Caco-2 (cell line): ENCODE measurements at regions not wholly inside any gene's neighbourhood (a gene's known extent, or its start where the extent isn't known, plus 50 kb on each side); places are given as distances from the start of the nearest gene placed in this dataset.
"Not testable (repeated sequence)": the region's sequence is repeated elsewhere in the genome, so short reads cannot be mapped to it uniquely, and the experiment has no call there.

Experiments
- BruUV-seq: library from RNA; stranded (reverse); fragments of 400-500 nt; replicated peaks from 2 replicates; lab custom pipeline; 2021; lab: Mats Ljungman, UMichigan
- CTCF ChIA-PET: fragments of 300-600 bp; sonication (Branson Sonifier 250); formaldehyde crosslinking; loops from one replicate; lab custom pipeline; 2022; ENCODE audit warnings: antibody characterized with exemption; lab: Charles Lee
- POLR2A ChIA-PET: fragments of 300-600 bp; sonication (Branson Sonifier 250); formaldehyde crosslinking; loops from one replicate; lab custom pipeline; 2022; ENCODE audit warnings: antibody characterized with exemption; lab: Charles Lee
- DNase-seq, 2 experiments: peaks; one replicate each; pipeline versions ENCODE4 v3.0.0 to v3.0.0-alpha.2; 2020 to 2022
- H3K27me3 ChIP-seq: replicated peaks from 2 replicates; pipeline ENCODE4 v1.6.0; 2011; ENCODE audit warnings: low read length; ENCODE audit not compliant: control insufficient read depth, insufficient read depth
- H3K36me3 ChIP-seq: 2 replicates; pipeline ENCODE4 v1.5.1; 2011; ENCODE audit warnings: low read length; ENCODE audit not compliant: control insufficient read depth, insufficient read depth
- H3K4me1 ChIP-seq: fragments of 250-450 bp; sonication (Bioruptor Pico); 2 replicates; pipeline ENCODE4 v1.5.1; 2020; ENCODE audit warnings: mild to moderate bottlenecking
- H3K4me3 ChIP-seq: 2 replicates; pipeline ENCODE4 v1.5.1; 2011; ENCODE audit warnings: low read depth, mild to moderate bottlenecking, control low read depth, low read length
- H3K9me3 ChIP-seq: fragments of 250-450 bp; sonication (Bioruptor Pico); 2 replicates; pipeline ENCODE4 v1.5.1; 2020; ENCODE audit warnings: mild to moderate bottlenecking, moderate library complexity
- H3K27ac Mint-ChIP-seq: one replicate; pipeline ENCODE4 v1.8.0; 2022; ENCODE audit warnings: mixed read lengths; ENCODE audit not compliant: unreplicated experiment
- H3K27me3 Mint-ChIP-seq: one replicate; pipeline ENCODE4 v1.8.0; 2022; ENCODE audit warnings: mixed read lengths; ENCODE audit not compliant: insufficient read depth, unreplicated experiment
- H3K36me3 Mint-ChIP-seq: one replicate; pipeline ENCODE4 v1.8.0; 2022; ENCODE audit warnings: mild to moderate bottlenecking, mixed read lengths; ENCODE audit not compliant: insufficient read depth, unreplicated experiment
- H3K4me1 Mint-ChIP-seq: one replicate; pipeline ENCODE4 v1.8.0; 2022; ENCODE audit warnings: low read depth, mixed read lengths; ENCODE audit not compliant: unreplicated experiment
- H3K4me3 Mint-ChIP-seq: one replicate; pipeline ENCODE4 v1.8.0; 2022; ENCODE audit warnings: mild to moderate bottlenecking, moderate library complexity, mixed read lengths; ENCODE audit not compliant: unreplicated experiment
- H3K9me3 Mint-ChIP-seq: one replicate; pipeline ENCODE4 v1.8.0; 2022; ENCODE audit warnings: mixed read lengths; ENCODE audit not compliant: unreplicated experiment
- CTCF ChIP-seq, 2 experiments: fragments of 200-600 bp in 1 of 2; IDR thresholded peaks; 1 replicate in 1 of 2; 2 replicates in 1 of 2; pipeline versions ENCODE4 v1.5.1 to v1.8.0; 2011 to 2022; ENCODE audit warnings: antibody characterized with exemption in 1 of 2, control low read depth in 1 of 2, inconsistent platforms in 1 of 2, low read depth in 1 of 2, low read length in 1 of 2, mild to moderate bottlenecking in 1 of 2, moderate library complexity in 1 of 2; ENCODE audit not compliant: insufficient read depth in 1 of 2, severe bottlenecking in 1 of 2, unreplicated experiment in 1 of 2
- intact Hi-C: fragments of 100-400 bp; cut with micrococcal nuclease; formaldehyde crosslinking; loops from one replicate; pipeline ENCODE4 v1.10.0; 2022; ENCODE audit not compliant: unreplicated experiment

- H3K27me3 Mint-ChIP-seq, result peaks cover 2% of the 10 kb centered on the region
- no peak overlapping the region for H3K27ac Mint-ChIP-seq
- H3K36me3 ChIP-seq, result no peaks in the 10 kb centered on the region
- H3K36me3 Mint-ChIP-seq, result no peaks in the 10 kb centered on the region
- no peaks in the 10 kb centered on the region for H3K9me3 Mint-ChIP-seq
- no peaks in the 10 kb centered on the region for H3K4me1 Mint-ChIP-seq
- H3K4me3 Mint-ChIP-seq, result no peak overlapping the region
- H3K27me3 ChIP-seq, result no peaks in the 10 kb centered on the region
- intact Hi-C loops, result no loop called here
- ChIA-PET POLR2A (no interaction called here), CTCF (no interaction called here)
- H3K4me3 ChIP-seq, result no peak overlapping the region
- no peaks in the 10 kb centered on the region for H3K4me1 ChIP-seq
- no peaks in the 10 kb centered on the region for H3K9me3 ChIP-seq
- no TSS peak for BruUV-seq
- DNase-seq, result no peak
- no peak for TF ChIP-seq CTCF (IDR thresholded peaks at IDR 0.05; ENCODE audit: insufficient read depth in 1 of 2, low read depth in 1 of 2, low read length in 1 of 2, severe bottlenecking in 1 of 2, unreplicated experiment in 1 of 2)
These were observed 325.2 kb upstream of the MEIS2 start for GRCh38 chr15:37425541-37425940.

- DNase-seq, H3K4me1 ChIP-seq, BruUV-seq, H3K27me3 ChIP-seq, H3K4me3 Mint-ChIP-seq, H3K27me3 Mint-ChIP-seq, POLR2A ChIA-PET, H3K36me3 Mint-ChIP-seq, intact Hi-C loops, H3K4me1 Mint-ChIP-seq, H3K4me3 ChIP-seq, H3K9me3 Mint-ChIP-seq, CTCF ChIA-PET, H3K9me3 ChIP-seq, H3K36me3 ChIP-seq, H3K27ac Mint-ChIP-seq: not testable (repeated sequence)
These were observed 327.0 kb upstream of the MEIS2 start for GRCh38 chr15:37427393-37427792.

- Histone ChIP-seq H3K4me1 (no peaks in the 10 kb centered on the region), H3K36me3 (no peaks in the 10 kb centered on the region), H3K9me3 (peaks cover under 1% of the 10 kb centered on the region; the same call in 1 of the 2 replicates), H3K27me3 (no peaks in the 10 kb centered on the region), H3K4me3 (no peak overlapping the region)
- Mint-ChIP-seq H3K9me3 (peaks cover 5% of the 10 kb centered on the region), H3K27me3 (no peaks in the 10 kb centered on the region), H3K36me3 (no peaks in the 10 kb centered on the region), H3K4me3 (no peak overlapping the region), H3K27ac (no peak overlapping the region), H3K4me1 (no peaks in the 10 kb centered on the region)
- no TSS peak for BruUV-seq
- ChIA-PET POLR2A (no interaction called here), CTCF (no interaction called here)
- intact Hi-C loops, result no loop called here
- no peak for DNase-seq
- TF ChIP-seq CTCF (IDR thresholded peaks at IDR 0.05; ENCODE audit: insufficient read depth in 1 of 2, low read depth in 1 of 2, low read length in 1 of 2, severe bottlenecking in 1 of 2, unreplicated experiment in 1 of 2), result no peak
These were observed 346.6 kb upstream of the MEIS2 start for GRCh38 chr15:37446921-37447320.

- Mint-ChIP-seq H3K27me3 (no peaks in the 10 kb centered on the region), H3K27ac (no peak overlapping the region), H3K9me3 (peaks cover 11% of the 10 kb centered on the region), H3K4me3 (no peak overlapping the region), H3K36me3 (no peaks in the 10 kb centered on the region), H3K4me1 (no peaks in the 10 kb centered on the region)
- Histone ChIP-seq H3K4me3 (no peak overlapping the region), H3K36me3 (no peaks in the 10 kb centered on the region), H3K27me3 (no peaks in the 10 kb centered on the region), H3K4me1 (no peaks in the 10 kb centered on the region), H3K9me3 (peaks cover 10% of the 10 kb centered on the region; the same call in 1 of the 2 replicates)
- POLR2A ChIA-PET, result no interaction called here
- BruUV-seq, result no TSS peak
- intact Hi-C loops, result no loop called here
- CTCF ChIA-PET, result no interaction called here
- DNase-seq, result no peak
- no peak for TF ChIP-seq CTCF (IDR thresholded peaks at IDR 0.05; ENCODE audit: insufficient read depth in 1 of 2, low read depth in 1 of 2, low read length in 1 of 2, severe bottlenecking in 1 of 2, unreplicated experiment in 1 of 2)
These were observed 352.1 kb upstream of the MEIS2 start for GRCh38 chr15:37452498-37452897.
